Eye (tissue), 1 donor: ENCODE measurements at regions not wholly inside any gene's neighbourhood (a gene's known extent, or its start where the extent isn't known, plus 50 kb on each side); places are given as distances from the start of the nearest gene placed in this dataset.
"Not testable (repeated sequence)": the region's sequence is repeated elsewhere in the genome, so short reads cannot be mapped to it uniquely, and the experiment has no call there.

Experiments used
- DNase-seq: peaks from one replicate; pipeline ENCODE4 v3.0.0-alpha.2; 2015

DNA sequence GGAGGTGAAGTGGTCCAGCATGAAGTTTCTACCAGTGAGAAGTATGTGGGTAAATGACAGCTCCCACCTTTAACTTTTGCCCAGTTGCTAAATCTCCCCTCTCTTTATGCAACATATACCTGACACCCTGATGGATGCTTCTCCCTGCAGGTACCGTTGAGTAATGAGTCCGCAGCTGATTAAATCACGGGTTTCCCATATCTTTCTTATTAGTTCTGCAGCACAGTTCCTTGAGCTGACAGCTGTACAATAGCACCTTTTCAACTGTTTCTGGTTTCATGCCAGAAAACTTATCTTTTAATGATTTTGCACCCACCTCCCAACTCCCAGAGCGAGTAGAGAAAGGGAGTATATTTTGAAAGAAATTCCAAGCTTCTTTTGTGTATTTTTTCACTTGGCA, 161.0 kb upstream of the TUT7 start:
- no peak for DNase-seq

DNA sequence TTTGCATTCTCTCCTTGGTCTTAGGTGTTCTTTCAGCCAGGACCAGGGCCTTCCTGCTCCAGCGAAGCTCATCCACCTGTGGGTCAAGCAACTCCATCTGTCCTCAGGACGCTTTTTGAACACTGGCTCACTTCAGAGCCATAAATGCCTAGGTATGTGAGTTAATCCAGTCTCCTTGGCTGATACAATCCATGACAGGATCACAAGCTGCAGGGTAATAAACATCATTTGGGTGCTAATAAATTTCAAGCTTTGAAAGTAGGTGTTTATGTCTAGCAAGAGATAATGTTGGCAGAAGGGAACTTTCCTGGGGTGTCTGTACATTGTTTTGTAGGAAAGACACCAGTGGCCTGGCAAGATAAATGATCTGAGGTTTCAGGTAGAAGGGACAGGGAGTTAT, 159.2 kb upstream of the TUT7 start:
- DNase-seq, result no peak

DNA sequence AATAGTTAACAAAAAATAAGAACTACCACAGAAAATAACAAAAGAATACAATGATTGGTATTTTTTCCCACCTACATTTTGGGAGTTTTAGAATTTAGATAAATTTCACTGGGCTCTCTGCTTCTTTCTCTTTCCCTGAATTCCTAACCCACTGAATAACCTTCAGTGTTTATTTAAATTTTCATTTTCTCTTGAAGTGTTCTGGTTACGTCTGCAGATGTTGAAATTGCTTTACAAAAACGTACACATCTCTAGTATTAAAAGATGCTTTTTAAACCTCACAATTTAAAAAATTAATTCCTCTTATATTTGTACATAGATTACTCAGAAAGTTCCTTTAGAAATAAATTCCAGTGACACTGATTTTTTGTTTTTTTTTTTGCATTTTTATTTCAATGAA, 158.7 kb upstream of the TUT7 start:
- no peak for DNase-seq

DNA sequence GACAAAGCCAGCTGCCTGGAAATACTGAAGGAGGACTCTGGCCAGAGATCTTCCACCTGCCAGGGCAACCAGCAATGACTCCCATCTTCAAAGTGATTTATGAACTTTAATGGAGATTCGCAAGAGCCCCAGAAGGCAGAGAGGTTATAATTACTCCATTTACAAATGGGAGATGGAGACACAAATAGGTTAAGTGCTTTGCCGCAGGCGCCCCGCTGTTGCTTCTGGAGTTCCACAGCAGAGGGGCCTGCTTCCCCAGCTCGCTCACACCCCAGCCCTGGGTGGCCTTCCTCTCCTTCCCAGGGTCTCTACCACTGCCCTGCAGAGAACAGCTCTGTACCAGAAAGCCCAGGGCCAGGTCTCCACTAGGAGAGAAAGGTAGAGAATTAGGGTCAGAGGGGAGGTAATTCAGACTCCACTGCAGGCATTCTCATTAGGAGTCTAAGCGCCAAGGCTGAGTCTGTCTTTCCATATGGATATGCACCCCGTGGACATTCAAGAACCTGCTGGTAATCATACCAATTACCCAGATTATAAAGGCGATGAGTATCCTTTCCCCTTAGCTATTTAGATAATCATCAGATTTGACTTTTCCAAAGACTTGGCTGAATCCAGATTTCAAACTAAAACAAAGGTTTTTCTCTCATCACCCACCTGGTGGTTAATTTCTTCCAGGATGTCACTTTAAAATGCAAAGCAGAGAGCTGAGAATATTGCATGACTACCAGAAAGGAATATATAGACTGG, 157.6 kb upstream of the TUT7 start:
- DNase-seq, result peak; percentile 40

DNA sequence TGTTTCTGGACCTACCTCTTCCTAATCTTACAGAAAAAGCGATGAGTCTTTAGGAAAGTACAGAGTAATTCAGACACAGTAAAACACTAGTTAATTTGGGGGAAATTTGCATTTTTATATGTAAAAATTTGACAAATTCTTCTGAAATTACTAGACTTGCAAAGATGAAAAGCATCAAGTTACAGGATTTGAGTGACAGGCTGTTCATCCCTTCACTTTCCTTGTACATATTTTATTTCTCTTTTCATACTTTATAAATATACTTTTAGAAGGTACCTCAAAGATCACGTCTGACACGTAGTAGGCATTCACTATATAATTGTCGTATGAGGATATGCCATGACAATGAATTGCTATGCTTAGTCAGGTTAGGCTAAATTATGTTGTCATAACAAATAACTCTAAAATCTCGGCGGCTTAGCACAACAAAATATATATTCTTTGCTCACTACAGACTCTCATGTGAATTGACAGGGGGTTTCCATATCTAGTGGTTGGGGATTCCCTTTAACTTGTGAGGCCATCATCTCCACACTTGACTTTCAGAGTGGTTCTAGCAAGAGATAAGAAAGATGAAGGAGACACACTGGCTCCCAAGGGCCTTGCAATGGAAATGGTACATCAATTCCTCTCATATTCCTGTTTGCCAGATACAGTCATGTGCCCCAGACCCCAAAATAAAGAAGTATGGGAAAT, 154.1 kb upstream of the TUT7 start:
- no peak for DNase-seq

DNA sequence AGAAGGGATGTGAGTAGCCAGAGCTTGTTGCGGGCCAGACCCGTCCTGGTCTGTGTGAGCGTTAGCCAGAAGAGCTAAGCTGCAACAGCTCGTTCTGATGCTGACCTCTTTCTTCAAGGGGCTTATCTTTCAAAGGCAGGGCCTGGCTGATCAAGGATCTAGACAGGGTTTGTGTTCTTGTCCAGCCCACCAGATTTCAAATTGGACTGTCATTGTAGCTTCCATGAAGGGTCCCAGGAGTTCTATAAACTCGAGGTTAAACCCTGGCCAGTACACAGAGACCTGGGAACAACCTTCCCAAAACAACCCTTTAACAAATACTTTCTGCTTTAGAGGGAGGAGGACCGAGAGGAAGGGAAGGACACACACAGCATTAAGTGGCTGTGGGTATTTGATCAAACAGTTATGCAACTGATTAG, 153.0 kb upstream of the TUT7 start:
- no peak for DNase-seq

DNA sequence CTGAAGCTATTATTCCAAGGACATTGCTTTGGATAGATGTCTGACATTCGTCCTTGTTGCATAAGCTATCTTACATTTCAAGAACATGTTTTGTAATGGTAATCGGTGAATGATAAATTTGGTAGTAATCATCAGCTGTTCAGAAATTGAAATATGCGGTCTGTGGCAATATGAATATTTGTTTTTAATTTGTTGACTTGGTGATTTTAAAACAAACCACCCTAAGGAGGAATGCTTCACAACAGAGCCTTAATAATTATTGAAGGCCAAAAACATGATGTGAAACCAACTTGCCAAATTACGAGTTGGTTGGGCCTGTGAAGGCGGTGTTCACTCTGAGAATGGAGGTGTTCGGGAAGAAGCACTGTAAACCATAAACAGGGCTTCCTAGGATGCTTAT, 149.7 kb upstream of the TUT7 start:
- no peak for DNase-seq

DNA sequence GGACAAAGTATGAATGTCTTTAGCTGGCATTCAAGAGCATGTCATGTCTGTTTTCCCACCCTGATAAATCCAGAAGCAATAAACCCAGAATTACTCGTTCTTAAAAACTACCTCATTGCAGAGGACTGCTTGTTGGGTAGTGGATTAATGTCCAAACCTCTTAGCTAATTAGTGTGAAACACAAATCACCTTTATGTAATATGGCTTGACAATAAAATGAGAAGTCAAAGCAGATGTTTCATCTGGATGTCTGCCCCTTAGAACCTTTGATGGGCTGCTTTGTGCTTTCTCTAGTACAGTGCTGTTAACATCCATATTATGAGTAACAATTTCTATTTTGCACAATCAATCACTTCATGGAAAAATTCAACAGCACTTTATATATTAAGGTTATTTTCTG, 149.1 kb upstream of the TUT7 start:
- no peak for DNase-seq

DNA sequence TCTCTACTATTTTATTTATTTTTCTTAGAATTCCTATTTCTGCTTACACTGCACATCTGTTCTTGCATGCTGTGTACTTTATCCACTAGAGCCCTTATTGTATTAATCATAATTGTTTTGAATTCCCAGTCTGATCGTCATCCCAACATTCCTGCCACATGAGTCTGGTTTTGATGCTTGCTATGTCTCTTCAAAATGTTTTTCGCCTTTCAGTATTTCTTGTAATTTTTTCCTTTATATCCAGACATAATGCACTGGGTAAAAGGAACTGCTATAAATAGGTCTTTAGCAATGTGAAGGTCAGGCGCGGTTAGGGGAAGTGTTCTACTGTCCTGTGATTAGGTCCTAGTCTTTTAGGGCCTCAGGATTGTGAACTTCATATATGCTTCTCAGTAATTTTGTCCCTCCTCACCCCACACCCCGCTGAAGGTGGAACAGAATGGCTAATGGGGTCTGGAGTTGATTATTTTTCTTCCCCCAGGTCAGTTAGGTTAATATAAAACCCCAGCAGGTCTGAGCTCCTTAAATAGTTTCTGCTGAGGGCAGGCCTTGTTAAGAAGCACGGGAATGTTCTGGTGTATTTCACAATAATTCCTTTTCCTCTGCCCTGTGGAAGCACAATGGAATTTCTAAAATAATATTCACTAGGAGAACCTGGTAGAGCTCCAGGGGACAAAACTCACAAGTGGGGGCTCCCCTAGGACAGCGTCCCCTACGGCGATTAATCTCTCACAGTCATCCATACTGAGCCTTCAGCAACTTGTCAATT, 146.6 kb upstream of the TUT7 start:
- DNase-seq, result peak; percentile 62

DNA sequence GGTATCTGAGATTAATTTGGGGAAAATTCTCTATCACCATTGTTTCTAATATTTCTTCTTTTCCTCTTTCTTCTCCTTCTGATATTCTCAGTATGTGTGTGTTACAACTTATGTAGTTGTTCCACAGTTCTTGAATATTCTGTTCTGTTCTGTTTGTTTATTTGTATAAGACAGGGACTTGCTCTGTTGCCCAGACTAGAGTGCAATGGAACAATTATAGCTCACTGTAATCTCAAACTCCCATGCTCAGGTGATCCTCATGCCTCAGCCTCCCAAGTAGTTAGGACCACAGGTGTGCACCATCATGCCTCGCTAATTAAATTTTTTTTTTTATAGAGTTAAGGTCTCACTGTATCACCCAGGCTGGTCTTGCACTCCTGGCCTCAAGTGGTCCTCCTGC, 145.8 kb upstream of the TUT7 start:
- DNase-seq, result no peak

DNA sequence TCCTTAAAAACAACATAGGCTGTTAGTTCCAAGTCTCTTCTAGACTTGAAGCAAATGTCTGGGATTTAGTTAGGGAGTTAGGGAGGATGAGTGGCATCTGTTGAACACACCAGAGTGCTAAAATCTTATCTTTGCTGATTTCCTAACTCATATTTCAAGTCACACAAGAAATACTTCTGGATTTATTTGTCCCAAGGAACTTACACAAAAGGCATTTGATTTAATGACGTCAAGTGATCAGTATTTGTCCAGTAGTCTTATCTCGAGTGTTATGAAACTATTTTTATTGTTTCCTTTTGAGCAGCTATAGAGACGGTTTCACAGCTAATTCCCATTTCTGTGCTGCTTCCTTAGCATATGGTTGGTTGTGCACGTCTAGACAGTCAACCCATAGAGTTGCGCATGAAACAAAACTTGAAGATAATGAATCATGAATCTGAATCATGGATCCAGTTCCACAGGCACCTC, 140.5 kb upstream of the TUT7 start:
- DNase-seq, result no peak

DNA sequence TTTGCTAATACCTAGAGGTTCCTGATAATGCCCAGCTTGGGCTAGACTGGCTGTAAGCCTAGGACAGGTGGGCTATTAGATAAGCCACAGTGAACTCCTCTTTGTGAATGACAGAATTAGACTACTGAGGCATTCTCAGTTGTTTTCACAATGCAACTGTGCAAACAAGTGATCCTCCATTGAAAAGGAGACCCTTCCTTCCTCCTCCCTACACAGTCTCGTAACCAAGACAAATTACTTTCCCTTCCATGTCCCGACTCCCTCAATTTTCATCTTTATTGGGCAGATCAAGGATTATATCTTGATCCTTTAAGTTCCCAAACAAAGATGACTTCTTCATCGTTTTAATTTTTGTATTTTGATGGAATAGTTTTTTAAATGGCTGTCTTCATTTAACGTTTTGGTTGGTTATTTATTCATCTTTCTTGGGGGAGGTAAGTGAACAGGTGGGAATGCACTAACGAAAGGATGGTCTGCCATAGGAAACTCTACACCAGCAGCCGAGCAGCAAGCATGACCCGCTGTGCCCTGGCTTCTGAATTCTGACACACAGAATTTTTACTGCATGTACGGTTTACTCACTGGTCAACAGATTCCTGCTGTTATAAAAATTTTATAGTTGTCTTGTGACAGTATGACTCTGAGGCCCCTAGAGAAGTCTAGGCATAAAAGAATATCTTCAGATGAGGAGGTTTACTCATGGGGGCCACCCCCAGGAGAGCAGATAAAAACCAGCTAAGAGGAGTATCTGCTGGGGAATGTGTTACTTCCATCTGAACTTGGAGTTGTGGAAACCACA, 137.5 kb upstream of the TUT7 start:
- DNase-seq, result no peak

DNA sequence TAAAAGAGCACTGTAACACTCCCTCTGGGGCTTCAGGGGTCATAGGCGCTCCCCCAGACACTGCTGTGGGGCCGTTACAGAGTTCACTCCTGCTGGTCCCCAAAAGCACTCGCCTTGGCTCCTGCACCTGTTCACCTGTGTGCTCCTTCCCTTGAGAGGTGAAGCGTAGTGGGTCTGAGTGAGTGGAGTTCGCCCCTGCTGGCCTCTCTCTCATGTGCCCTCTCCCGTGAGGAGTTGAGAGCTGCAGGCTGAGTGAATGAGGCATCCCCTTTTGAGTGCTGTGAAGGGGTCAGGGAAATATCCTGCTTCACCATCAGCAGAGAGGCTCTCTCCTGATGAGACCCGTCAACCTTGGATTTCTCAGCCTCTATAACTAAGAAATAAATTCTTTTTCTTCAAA, 134.6 kb upstream of the TUT7 start:
- peak; percentile 53 for DNase-seq

DNA sequence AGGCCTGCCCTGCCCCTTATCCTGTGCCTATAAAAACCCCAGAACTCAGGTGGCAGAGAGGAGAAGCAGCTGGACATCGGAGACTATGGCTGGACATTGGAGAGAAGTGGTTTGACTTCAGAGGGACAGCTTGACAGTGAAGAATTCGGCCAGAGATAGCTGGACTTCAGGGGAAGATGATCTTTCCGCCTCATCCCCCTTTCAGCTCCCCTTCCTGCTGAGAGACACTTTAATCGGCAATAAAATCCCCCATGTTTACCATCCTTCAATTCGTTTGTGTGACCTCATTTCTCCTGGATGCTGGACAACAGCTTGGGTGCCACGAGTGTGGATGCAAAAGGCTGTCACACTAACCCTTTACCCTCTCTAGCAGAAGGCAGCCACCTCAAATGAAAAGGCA, 134.1 kb upstream of the TUT7 start:
- peak; percentile 23 for DNase-seq

DNA sequence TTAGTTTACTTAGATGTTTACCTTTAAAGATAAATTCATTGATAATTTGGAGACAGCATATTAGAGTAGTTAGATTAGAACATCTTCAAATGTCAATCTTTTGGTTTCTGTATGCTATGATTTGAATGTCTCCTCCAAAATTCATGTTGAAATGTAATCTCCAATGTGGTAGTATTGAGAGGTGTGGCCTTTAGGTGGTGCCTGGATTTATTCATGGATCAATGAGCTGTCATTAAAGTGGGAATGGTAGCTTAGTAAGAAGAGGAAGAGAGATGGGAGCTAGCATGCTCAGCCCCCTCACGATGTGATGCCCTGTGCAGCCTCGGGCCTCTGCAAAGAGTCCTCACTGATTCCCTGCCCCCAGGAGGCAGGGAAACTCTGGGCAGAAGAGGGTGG, 133.6 kb upstream of the TUT7 start:
- DNase-seq, result no peak

DNA sequence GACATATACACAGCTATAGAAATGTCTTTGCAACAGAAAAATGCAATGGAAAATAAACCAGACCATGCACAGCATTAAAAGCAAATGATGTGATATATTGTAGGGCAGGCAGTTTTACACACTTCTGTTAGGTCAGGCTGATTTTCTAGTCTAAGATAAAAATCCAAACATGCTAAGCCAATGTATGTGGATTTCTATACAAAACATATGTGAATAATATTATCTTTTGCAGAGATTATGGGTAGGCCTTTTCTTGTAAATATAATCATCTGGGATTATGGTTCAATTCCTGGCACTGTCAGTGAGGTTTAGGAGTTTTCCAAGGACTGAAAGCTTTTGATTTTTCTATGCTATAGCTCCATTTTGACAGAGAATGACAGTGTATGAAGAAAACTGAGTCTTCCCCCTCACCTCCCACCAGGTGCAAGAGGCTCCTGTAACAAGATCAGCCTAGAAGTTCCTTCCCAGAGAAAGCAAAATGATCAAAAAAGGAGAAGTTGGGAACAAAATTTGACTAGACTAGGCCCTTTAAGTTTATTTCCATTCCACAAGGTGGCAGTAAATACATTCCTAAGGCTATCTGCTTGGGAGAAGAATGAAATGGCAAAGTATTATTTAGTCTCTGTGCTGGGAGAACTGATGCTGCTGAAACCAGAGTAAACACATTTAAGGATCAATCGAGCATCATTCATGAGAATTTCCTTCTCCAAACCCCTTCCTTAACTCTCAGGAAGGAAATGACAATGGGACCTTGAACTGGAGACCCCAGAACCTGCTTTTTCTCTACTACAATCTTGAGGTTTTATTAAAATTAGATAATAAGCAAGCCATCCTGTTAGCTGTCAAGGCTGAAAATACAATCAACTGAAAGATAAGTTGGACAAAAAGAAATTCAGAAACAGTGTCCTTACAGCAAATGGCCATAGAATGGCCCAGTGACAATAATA, 133.0 kb upstream of the TUT7 start:
- DNase-seq, result peak; percentile 83

DNA sequence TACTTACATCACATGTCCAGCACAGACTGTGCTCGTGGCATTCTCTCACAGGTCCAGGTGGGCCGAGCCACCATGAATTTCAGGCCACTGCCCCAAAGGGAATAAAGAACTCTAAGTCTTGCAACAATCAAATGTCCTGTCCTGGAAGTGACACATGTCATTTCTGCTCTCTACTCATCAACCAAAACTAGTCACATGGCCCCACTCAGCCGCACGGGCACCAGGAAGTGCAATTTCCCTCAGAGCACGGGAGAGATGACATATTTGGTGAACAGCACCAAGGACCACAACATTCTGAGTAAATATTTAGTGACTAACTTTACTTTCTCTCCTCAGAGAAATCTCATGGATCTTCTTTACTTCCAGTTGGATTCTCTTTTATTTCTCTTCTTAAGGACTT, 131.1 kb upstream of the TUT7 start:
- no peak for DNase-seq

DNA sequence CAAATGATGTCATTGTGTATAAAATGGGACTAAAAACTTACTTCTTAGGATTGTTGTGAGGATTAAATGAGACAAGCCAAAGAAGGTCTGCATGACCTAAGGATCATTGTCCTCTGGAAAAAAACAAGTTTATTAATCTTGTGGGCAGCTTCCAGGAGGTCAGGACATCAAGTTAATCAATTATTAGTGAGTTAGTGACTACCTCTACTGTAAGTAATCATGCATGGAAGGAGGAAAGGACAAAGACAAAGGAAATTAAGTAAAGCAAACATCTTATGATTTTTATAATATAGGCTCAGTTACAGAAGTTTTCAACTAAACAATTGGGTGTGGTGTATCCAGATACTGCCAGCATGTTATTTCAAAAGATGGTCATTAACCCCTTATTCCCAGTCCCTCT, 129.3 kb upstream of the TUT7 start:
- no peak for DNase-seq

DNA sequence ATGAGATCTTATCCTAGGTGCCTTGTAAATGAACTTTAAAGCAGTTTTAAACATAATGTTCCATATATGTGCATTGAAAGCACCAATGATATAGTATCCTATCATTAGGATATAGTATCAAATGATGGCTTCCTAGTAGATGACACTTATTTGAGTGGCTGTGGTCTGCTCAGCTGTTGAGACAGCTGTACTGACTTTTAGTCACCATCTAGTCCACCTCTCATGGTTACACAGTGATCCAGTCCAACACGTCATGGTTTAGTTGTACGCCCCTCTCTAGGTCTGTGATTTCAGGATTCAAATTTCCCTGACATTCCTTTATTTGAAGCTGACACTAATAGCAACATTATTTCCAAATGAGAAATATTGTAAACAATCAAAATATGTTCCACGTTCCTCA, 127.3 kb upstream of the TUT7 start:
- no peak for DNase-seq

DNA sequence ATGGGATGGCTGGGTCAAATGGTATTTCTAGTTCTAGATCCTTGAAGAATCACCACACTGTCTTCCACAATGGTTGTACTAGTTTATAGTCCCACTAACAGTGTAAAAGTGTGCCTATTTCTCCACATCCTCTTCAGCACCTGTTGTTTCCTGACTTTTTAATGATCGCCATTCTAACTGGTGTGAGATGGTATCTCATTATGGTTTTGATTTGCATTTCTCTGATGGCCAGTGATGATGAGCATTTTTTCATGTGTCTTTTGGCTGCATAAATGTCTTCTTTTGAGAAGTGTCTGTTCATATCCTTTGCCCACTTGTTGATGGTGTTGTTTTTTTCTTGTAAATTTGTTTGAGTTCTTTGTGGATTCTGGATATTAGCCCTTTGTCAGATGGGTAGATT, 121.0 kb upstream of the TUT7 start:
- DNase-seq, result not testable (repeated sequence)

DNA sequence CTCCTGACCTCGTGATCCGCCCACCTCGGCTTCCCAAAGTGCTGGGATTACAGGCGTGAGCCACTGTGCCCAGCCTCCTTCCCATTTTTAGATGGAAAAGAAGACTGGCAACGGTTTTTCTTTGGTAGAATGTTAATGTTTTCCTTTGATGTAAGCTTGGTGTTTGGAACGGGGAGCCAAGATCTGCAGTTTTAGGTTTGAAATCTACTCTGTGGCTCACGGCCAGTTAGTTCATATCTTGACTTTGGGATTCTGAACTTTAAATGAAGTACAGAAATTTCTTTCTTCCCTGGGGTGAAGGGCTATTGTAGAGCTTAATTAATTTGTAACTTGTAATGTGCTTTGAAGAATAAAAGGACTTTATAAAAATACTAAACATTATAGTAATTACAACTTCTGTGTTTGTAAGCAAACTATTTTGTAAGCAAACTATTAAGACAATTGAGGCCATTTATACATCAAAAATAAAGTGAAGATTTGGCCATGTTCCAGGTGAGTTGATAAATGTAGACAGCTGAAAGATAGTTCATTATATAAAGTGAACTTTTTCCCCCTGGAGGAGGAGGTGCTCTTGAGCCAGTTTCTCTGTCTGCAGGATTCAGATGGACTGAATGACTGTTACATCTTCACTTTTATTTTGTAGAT, 117.1 kb upstream of the TUT7 start:
- DNase-seq, result no peak
